ENCODE measurements at regions not wholly inside any gene's neighbourhood (a gene's known extent, or its start where the extent isn't known, plus 50 kb on each side); places are given as distances from the start of the nearest gene placed in this dataset.

- TF ChIP-seq CTCF (IDR thresholded peaks at IDR 0.05) (no peak), EP300 (IDR thresholded peaks at IDR 0.05) (no peak)
Measured at GRCh38 chr3:148204131-148204530, 493.6 kb upstream of the AGTR1 start.
